Hematopoietic multipotent progenitor cell treated with erythropoietin and hydrocortisone succinate and interleukin-3 and kit ligand, for 4 days (in vitro differentiated cells): ENCODE measurements at regions not wholly inside any gene's neighbourhood (a gene's known extent, or its start where the extent isn't known, plus 50 kb on each side); places are given as distances from the start of the nearest gene placed in this dataset.
"Not testable (repeated sequence)": the region's sequence is repeated elsewhere in the genome, so short reads cannot be mapped to it uniquely, and the experiment has no call there.

Experiments
- DNase-seq: peaks from one replicate; pipeline ENCODE4 v3.0.0-alpha.2; 2015

- no peak for DNase-seq
These were observed 679.1 kb upstream of the COBL start for GRCh38 chr7:51995596-51996179.

- DNase-seq: no peak
These were observed 666.0 kb upstream of the COBL start for GRCh38 chr7:51982653-51983052.

GRCh38 chr7:51980812-51981211, 664.2 kb upstream of the COBL start:
- DNase-seq: no peak

- no peak for DNase-seq
These were observed 663.7 kb upstream of the COBL start for GRCh38 chr7:51980313-51980712.

- no peak for DNase-seq
These were observed 661.3 kb upstream of the COBL start for GRCh38 chr7:51977913-51978312.

GRCh38 chr7:51973939-51974338, 657.3 kb upstream of the COBL start:
- DNase-seq: peak; percentile 62

- DNase-seq: no peak
These were observed 656.5 kb upstream of the COBL start for GRCh38 chr7:51973071-51973470.

GRCh38 chr7:51970961-51971665, 654.5 kb upstream of the COBL start:
- no peak for DNase-seq

GRCh38 chr7:51968461-51968860, 651.9 kb upstream of the COBL start:
- DNase-seq: no peak

- no peak for DNase-seq
These were observed 648.8 kb upstream of the COBL start for GRCh38 chr7:51965454-51965853.

- no peak for DNase-seq
These were observed 645.2 kb upstream of the COBL start for GRCh38 chr7:51961804-51962203.

GRCh38 chr7:51950813-51951212, 634.2 kb upstream of the COBL start:
- DNase-seq: no peak

- DNase-seq: no peak
These were observed 633.4 kb upstream of the COBL start for GRCh38 chr7:51949726-51950644.

- DNase-seq: no peak
These were observed 614.2 kb upstream of the COBL start for GRCh38 chr7:51930834-51931233.

- DNase-seq: no peak
These were observed 613.2 kb upstream of the COBL start for GRCh38 chr7:51929818-51930217.

GRCh38 chr7:51927738-51928137, 611.1 kb upstream of the COBL start:
- no peak for DNase-seq

GRCh38 chr7:51918581-51918980, 602.0 kb upstream of the COBL start:
- DNase-seq: no peak

- no peak for DNase-seq
These were observed 584.9 kb upstream of the COBL start for GRCh38 chr7:51901489-51901840.

GRCh38 chr7:51900755-51901488, 584.3 kb upstream of the COBL start:
- DNase-seq: not testable (repeated sequence)

GRCh38 chr7:51899611-51900010, 583.0 kb upstream of the COBL start:
- DNase-seq: no peak

- DNase-seq: no peak
These were observed 565.8 kb upstream of the COBL start for GRCh38 chr7:51882412-51882811.

- no peak for DNase-seq
These were observed 564.7 kb upstream of the COBL start for GRCh38 chr7:51881309-51881708.

GRCh38 chr7:51878865-51879264, 562.3 kb upstream of the COBL start:
- DNase-seq: no peak
